ENCODE measurements at regions not wholly inside any gene's neighbourhood (a gene's known extent, or its start where the extent isn't known, plus 50 kb on each side); places are given as distances from the start of the nearest gene placed in this dataset.

GRCh38 chr6:44038543-44039065 is 88.6 kb downstream of the MRPL14 start:
- Histone ChIP-seq H3K27ac (ENCODE audit: insufficient read depth, low read depth, low read length) (no peak overlapping the region), H3K4me3 (replicated peaks in 1 of 3; ENCODE audit: insufficient read depth in 1 of 3, low read depth in 1 of 3, low read length in 3 of 3) (no peak overlapping the region), H3K4me2 (ENCODE audit: insufficient read depth, low read length) (no peak overlapping the region), H3K27me3 (ENCODE audit: control insufficient read depth in 2 of 2, insufficient read depth in 2 of 2, low read length in 2 of 2) (no peaks in the 10 kb centered on the region), H3K4me1 (ENCODE audit: control insufficient read depth, extremely low read depth, insufficient read depth, low read length) (peaks cover 40% of the 10 kb centered on the region), H2AFZ (ENCODE audit: low read depth, low read length) (no peak overlapping the region), H3K9me3 (replicated peaks; ENCODE audit: control insufficient read depth, insufficient read depth, low read length) (no peaks in the 10 kb centered on the region), H3K9ac (replicated peaks; ENCODE audit: extremely low read depth, insufficient read depth, low read length) (no peak overlapping the region), H3K9me1 (replicated peaks; ENCODE audit: control insufficient read depth, extremely low read depth, insufficient read depth, low read length) (no peaks in the 10 kb centered on the region), H3K79me2 (ENCODE audit: control insufficient read depth, insufficient read depth, low read length) (no peaks in the 10 kb centered on the region), H4K20me1 (replicated peaks; ENCODE audit: control insufficient read depth, extremely low read depth, insufficient read depth, low read length) (no peaks in the 10 kb centered on the region), H3K36me3 (ENCODE audit: control insufficient read depth in 2 of 2, extremely low read depth in 1 of 2, insufficient read depth in 2 of 2, low read length in 2 of 2) (no peaks in the 10 kb centered on the region)
- FAIRE-seq = no peak
- intact Hi-C loops (cut with micrococcal nuclease) = no loop called here
- no TSS peak for BruUV-seq (replicated peaks)
- TF ChIP-seq FOS (IDR thresholded peaks at IDR 0.05; ENCODE audit: borderline replicate concordance, insufficient read depth, low read length) (no peak), GATA2 (IDR thresholded peaks at IDR 0.05; ENCODE audit: insufficient read depth, insufficient read length, low read depth, low read length) (no peak), POLR2A (IDR thresholded peaks at IDR 0.05; ENCODE audit: low read depth, low read length) (no peak), CTCF (IDR thresholded peaks at IDR 0.05; ENCODE audit: extremely low read depth in 1 of 2, insufficient read depth in 1 of 2, low read depth in 1 of 2, low read length in 2 of 2) (no peak), MYC (IDR thresholded peaks at IDR 0.05; ENCODE audit: low read depth, low read length) (no peak), JUN (IDR thresholded peaks at IDR 0.05; ENCODE audit: borderline replicate concordance, insufficient read depth, insufficient read length, low read depth) (no peak), MAX (IDR thresholded peaks at IDR 0.05; ENCODE audit: insufficient read depth, insufficient read length) (no peak), EZH2 (IDR thresholded peaks at IDR 0.05; ENCODE audit: borderline replicate concordance, low read depth, low read length, severe bottlenecking) (no peak), POLR2AphosphoS5 (IDR thresholded peaks at IDR 0.05; ENCODE audit: insufficient read depth, low read depth, low read length) (no peak)
- no peak for DNase-seq (ENCODE audit: low read depth, low spot score)
- dilution Hi-C loops (cut with MboI; ENCODE audit: extremely low pct_ligation_motif_present, low sequenced_read_pairs) = no loop called here
- POLR2A ChIA-PET = no interaction called here
- CTCF ChIA-PET = interaction anchor here (1.1 to 2.0 kb wide), 3 partner anchors 10 to 269 kb away, joined by 3 to 7 read pairs (median 3); partner anchors contain the start of gene VEGFA

Measured in endothelial cell of umbilical vein (primary cell).